NCI-H524 (cell line): ENCODE measurements at regions not wholly inside any gene's neighbourhood (a gene's known extent, or its start where the extent isn't known, plus 50 kb on each side); places are given as distances from the start of the nearest gene placed in this dataset.

Experiments used
- DNase-seq, 2 experiments: peaks; one replicate each; lab custom pipeline; 2025; lab: John Stamatoyannopoulos, UW

GRCh38 chr9:13590996-13591395 lies 311.5 kb upstream of the MPDZ start:
- no peak for DNase-seq

- DNase-seq: no peak
Observed at GRCh38 chr9:13589034-13589737, 309.7 kb upstream of the MPDZ start.

GRCh38 chr9:13588151-13589033 lies 308.9 kb upstream of the MPDZ start:
- no peak for DNase-seq

GRCh38 chr9:13587571-13587970 lies 308.1 kb upstream of the MPDZ start:
- peak in 1 of 2 experiments; percentile 6 for DNase-seq

- DNase-seq: no peak
Observed at GRCh38 chr9:13586587-13587374, 307.3 kb upstream of the MPDZ start.

- no peak for DNase-seq
Observed at GRCh38 chr9:13580760-13581159, 301.3 kb upstream of the MPDZ start.

- no peak for DNase-seq
Observed at GRCh38 chr9:13580131-13580530, 300.6 kb upstream of the MPDZ start.

- no peak for DNase-seq
Observed at GRCh38 chr9:13576101-13576500, 296.6 kb upstream of the MPDZ start.

- DNase-seq: no peak
Observed at GRCh38 chr9:13575558-13575957, 296.1 kb upstream of the MPDZ start.

- no peak for DNase-seq
Observed at GRCh38 chr9:13570068-13570974, 290.8 kb upstream of the MPDZ start.

- DNase-seq: no peak
Observed at GRCh38 chr9:13569602-13570067, 290.1 kb upstream of the MPDZ start.

- peak in 1 of 2 experiments; percentile 38 for DNase-seq
Observed at GRCh38 chr9:13568841-13569601, 289.5 kb upstream of the MPDZ start.

- no peak for DNase-seq
Observed at GRCh38 chr9:13568405-13568804, 288.9 kb upstream of the MPDZ start.

GRCh38 chr9:13567833-13568232 lies 288.3 kb upstream of the MPDZ start:
- DNase-seq: no peak

- peak in 1 of 2 experiments; percentile 9 for DNase-seq
Observed at GRCh38 chr9:13557746-13558145, 278.3 kb upstream of the MPDZ start.

GRCh38 chr9:13556656-13557055 lies 277.2 kb upstream of the MPDZ start:
- no peak for DNase-seq

- no peak for DNase-seq
Observed at GRCh38 chr9:13555989-13556500, 276.6 kb upstream of the MPDZ start.

- no peak for DNase-seq
Observed at GRCh38 chr9:13555516-13555915, 276.0 kb upstream of the MPDZ start.

- no peak for DNase-seq
Observed at GRCh38 chr9:13554626-13555025, 275.1 kb upstream of the MPDZ start.

- DNase-seq: no peak
Observed at GRCh38 chr9:13552606-13553215, 273.2 kb upstream of the MPDZ start.
